ENCODE measurements at regions not wholly inside any gene's neighbourhood (a gene's known extent, or its start where the extent isn't known, plus 50 kb on each side); places are given as distances from the start of the nearest gene placed in this dataset.
A peak's percentile ranks its signal among the peaks of the same experiment; 100 is the strongest.

DNA sequence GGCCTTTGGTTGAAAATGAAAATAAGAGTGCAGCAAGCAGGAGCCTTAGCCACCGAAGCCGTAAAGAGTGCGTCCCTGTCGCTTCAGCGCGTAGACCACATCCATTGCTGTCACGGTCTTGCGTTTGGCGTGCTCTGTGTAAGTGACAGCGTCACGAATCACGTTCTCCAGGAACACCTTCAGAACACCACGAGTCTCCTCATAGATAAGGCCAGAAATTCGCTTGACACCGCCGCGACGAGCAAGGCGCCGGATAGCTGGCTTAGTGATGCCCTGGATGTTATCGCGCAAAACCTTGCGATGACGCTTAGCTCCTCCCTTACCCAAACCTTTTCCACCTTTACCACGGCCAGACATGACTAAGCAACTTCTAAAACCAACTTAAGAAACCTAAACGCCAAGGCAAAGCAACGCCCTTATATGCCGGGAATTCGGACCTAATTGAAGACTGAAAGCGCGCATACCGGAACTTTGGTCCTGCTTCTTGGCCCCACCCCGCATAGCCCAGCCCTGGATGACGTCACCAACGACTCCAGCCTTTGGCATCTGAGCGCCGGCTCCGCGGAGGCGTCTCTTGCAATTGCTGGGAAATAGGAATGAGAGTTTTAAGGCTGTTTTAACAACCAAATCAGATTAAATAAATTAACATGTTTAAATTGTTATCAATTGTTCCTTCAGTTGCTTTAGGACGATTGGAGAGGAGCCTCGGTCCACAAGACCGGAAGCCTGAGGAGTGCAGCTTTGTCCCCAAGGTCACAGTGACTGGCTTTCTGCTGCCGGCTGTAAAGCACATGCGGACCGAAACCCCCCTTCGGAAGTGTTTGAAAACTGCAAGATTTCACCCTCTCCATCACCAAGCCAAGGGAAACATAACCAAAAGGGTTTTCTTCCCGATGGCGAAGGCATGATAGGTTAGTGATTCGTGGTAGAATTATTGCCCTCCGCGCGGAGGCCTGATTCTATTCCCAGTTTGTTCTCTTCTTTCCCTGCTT is 79.6 kb upstream of the BTN3A2 start:
- peak; percentile 92 for DNase-seq (ENCODE audit: low read depth, low spot score)

DNA sequence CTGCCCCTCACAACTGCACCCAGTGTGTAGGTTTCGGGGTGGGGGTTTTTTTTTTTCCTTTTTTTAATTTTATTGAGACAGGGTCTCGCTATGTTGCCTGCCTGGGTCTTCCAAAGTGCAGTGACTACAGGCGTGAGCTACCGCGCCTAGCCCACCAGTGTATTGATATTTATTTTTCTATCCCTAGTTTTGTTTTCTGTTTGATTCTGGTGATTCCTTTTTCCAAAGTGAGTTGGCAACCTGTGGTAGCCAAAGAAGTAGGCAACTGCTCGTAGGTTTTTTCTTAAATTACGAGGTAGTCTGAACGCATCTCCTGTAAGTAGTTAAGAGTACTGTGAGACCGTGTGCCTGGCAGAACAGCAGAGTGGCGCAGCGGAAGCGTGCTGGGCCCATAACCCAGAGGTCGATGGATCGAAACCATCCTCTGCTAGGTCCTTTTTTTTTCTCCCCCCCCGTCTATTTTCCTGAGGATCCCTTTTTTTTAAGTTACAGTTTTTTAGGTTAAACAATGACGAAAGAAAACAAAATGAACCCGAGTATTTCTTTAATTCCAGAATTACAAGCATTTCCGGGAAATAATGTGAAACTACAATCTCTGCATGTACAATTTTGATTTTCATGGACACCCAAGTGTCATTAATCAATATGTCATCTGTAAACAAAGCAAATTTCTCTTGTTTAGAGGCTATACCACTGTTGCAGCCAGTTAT is 78.7 kb upstream of the BTN3A2 start:
- DNase-seq (ENCODE audit: low read depth, low spot score): no peak

DNA sequence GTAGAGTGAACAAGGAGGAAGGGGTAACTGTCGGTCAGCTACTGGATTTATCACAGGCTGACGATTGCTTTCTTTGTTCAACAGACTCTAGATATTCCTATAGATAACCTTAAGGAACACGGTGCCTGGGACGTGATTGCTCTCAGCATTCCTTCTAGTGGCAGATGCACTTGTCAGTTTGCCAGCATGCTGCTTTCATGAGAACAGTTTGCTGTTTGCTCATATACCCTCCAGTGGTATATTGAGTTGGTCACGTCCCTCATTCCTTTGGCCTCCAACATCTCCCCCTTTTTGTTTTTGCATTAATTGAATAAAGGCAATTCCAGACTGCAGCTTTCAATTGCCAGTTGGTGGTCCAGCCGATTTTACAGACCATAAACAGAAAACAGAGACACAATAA is 76.8 kb upstream of the BTN3A2 start:
- DNase-seq (ENCODE audit: low read depth, low spot score): no peak

DNA sequence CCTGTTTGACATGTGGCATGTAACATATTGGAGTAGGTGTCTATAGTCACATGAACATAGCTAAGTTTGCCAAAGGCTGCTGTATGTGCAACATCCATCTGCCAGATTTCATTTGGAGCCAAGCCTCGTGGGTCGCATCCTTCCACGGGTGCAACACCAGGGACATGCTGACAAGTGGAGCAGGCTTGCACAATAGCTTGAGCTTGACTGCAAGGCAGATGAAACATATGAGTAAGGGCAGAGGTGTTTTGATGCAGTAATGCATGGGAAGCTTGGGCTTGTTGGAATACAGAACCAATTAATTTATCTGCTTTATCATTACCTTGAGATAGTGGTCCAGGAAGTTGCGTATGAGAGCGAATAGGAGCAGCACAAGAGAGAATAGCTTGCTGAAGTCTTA is 74.1 kb upstream of the BTN3A2 start:
- DNase-seq (ENCODE audit: low read depth, low spot score): no peak

DNA sequence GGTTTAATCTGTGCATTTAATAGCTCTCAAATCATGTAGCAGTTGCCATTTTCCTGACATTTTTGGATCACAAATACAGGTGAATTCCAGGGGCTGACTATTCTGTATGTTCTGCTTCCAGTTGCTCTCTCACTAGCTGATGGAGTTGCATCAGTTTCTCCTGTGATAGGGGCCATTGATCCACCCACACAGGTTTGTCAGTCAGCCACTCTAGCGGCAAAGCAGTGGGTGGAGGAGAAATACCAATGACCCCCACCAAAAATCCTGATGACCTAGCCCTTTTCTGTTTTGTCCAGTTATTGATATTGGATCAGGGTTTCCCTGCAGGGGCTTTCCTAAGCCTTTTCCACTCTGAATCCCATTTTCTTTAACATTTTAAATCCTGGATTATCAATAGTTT is 72.3 kb upstream of the BTN3A2 start:
- no peak for DNase-seq (ENCODE audit: low read depth, low spot score)

DNA sequence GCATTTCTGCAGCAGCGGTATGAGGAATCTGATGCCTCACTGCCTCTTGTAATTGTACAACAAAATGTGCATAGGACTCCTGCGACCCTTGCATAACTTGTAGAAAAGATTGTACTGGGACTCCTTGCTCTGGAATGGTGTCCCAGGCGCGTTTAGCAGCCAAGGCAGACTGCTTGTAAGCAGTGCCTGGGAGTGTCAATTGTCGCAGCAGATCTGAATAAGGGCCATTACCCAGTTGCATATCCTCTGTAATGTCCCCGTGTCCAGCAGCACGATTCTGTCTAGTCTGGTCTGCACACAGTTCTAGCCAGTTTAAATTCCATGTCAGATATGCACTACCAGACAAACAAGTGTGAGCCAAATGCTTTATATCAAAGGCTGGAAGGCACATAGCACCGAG is 70.7 kb upstream of the BTN3A2 start:
- DNase-seq (ENCODE audit: low read depth, low spot score): no peak

DNA sequence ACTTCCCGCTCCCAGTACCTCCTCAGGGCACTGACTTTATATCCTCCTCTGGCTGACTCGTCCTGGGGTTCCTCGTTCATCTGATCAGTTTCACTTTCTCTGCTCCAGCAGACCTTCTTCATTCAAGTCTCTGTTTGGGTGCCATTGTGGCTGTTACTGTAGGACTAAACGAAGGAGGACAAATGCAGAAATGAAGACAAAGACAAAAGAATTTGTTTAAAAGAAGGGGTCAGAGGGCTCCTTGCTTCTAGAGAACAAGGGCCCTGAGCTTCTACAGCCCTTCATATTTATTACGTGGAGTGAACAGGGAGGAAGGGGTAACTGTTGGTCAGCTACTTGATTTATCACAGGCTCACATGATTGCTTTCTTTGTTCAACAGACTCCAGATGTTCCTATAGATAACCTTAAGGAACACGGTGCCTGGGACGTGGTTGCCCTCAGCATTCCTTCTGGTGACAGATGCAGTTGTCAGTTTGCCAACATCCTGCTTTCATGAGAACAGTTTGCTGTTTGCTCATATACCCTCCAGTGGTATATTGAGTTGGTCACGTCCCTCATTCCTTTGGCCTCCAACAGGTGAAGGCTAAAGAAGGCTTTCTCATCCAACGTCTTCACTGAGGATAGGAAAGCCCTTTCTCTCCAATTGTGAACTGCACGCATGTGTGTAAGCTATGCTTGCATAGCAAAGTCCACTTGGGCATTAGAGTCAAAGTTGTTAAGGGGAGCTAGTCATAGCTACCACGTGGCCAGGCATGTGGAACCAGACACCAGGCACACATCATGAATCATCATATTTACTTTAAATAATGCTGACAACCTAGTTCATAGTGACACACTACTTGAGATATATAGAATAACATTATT is 69.1 kb upstream of the BTN3A2 start:
- DNase-seq (ENCODE audit: low read depth, low spot score): no peak

DNA sequence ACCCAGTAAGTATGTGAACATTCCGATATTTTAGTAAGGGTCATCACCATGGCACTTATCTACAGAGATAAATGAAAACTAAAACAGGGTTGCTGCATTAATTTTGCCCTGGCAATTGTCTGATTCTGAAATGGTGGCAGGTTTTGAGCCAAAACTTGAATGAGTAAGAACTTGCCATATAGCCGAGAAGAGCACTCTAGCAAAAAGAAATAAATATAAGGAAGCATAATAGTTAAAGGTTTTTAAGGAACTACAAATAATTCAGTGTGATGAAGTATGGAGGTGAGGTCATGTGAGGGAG is 68.5 kb upstream of the BTN3A2 start:
- DNase-seq (ENCODE audit: low read depth, low spot score): no peak

DNA sequence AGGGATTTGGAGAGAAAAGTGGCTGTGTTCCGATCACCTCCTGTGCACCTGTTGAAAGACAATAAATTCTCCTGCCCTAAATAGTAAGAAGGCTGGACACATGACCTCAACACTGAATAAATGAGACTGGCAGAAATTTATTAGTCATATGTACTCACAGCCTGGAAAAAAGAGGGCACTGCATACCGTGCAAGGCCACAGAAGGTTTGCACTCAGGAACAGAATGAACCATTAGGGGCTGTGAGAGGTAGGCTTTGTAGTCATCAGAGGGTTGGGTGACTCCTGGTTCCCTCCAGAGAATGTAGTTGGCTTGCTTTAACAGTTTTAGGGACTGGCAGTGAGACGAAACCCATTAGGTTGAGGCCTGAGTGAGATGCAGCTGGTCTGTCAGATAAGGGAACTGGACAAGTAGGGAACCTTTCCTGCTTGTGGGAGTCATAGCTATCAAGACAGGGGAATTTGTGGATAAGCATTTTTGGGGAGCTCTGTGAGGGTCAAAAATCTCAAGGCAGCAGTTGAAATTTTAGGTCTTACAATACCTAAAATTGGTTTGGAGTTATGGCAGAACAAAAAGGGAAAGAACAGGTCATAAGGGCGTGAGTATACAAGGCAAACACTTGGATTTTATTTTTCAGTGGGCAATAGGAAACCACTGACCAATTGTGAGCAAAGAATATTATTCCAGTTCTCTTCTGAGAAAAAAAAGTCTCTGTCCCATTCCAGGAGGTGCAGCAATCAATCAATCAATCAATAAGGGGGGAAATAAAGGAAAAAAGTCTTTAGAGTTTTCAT is 67.9 kb upstream of the BTN3A2 start:
- DNase-seq (ENCODE audit: low read depth, low spot score): no peak

DNA sequence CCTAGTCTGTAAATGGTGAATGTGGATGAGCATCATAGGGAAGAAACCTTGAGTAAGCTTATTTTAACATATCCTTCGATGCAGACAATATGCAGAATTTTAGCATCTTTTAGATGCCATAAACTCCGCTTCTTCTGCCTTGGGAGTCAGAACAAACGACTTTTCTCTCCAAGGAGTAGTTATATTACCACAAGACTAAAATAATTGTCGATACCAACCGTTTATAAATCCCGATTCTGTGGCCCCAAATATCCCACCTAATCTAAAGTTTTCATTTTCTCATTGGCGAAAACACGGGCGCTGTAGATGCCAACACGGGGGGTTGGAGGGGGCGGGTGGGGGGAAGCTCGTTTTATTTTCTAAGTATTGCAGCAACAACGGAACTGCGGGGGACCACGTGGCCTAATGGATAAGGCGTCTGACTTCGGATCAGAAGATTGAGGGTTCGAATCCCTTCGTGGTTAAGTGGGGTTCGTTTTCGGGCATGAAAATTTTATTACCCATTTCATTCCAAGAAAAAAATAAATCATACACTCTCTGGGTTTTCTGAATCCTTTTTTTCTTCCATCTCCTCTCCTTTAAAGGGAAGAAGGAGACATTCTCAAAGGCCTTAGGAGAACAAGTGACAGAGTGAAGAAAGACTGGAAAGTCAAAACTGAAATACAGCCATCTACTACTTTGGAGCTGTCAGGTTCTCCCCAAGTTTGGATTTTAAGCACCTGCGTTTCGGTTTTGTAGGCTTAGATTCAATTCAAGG is 65.5 kb upstream of the BTN3A2 start:
- DNase-seq (ENCODE audit: low read depth, low spot score): no peak

DNA sequence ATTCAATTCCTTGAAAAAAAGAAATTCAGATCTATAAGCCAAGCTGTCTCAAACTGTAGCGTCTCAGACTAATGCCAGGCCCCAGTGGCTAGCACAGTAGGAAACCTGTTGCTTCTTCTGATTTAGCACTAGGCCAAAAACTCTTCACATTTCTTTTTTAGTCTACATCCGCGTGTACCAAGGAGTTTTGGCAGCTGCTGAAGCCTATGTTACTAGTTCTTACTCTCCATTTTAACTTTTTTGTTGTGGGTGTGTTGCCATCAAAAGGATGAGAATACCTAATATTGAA is 65.0 kb upstream of the BTN3A2 start:
- DNase-seq (ENCODE audit: low read depth, low spot score): no peak

DNA sequence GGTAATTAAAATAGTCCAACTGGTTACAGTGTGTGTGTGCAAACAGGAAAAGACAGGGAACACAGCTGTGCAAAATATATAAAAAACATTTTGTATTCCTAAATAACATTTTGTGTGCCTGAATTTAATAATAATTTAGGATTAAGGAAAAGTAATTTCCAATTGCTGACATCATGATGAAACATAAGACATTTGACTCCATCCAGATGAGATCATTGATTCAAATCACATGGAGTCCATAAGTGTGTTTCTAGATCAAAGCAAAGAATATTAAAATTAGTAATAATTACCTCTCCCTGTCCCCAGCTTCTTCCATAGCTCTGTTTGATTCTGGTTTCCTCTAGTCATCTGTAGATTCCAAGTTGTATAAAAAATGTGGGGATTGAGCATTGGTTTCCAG is 64.6 kb upstream of the BTN3A2 start:
- no peak for DNase-seq (ENCODE audit: low read depth, low spot score)

DNA sequence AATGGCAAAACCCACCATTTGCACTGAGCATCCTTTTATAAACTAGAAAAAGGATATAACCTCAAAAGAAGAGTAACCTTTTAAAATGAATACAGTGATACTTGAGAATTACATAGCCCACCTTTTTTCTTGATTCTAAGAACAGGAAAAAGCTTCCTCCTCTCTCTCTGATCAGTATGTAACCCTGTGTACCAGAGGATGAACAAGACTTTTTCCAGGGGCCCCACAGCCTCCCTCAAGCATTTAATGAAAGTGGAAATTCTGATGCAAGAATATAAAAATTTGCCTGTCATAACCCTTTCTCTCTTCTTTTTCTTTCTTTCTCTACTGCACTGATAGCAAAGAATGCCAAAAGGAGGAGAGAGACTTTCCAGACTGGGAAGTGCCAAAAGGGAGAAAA is 64.2 kb upstream of the BTN3A2 start:
- no peak for DNase-seq (ENCODE audit: low read depth, low spot score)

DNA sequence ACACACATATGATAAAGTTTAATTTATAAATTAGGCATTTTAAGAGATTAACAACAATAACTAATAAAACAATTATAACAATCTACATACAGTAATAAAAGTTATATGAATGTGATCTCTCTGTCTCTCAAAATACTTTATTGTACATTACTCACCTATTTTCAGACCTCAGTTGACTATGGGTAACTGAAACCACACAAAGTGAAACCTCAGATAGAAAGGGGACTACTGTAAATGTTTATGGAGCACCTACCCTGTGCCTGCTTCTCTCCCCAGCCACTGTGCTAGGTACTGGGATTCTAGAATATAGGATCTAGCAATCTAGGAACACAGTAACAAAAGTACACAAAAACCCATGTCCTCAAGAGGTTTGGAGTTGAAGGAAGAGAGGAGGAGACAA is 63.4 kb upstream of the BTN3A2 start:
- no peak for DNase-seq (ENCODE audit: low read depth, low spot score)

DNA sequence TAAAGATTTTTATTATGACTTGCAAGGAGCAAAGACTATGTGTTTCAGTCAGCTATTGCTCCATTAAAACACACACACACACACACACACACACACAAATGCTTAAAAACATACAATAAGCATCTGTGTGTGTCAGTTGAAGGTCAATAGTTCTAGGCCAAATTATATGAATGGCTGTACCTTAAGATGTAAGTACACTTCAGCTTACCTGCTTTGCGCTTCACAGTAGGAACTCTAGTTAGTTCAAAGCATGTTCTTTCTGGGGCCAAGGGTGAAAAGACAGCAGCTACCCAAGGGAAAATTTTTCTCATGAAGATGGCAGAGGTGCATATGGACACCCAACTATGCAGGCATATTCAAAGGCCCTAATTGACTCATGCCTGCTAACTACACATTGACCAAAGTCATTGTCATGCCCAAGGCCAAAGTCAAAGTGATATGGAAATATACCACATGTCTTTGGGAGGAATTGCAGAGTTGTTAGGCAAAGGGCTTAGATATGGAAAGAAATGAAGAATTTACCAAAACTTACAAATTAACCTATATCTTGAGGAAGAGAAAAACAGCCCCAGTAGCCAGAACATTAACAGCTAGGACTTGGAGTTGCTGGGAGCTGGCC is 61.9 kb upstream of the BTN3A2 start:
- DNase-seq (ENCODE audit: low read depth, low spot score): no peak

DNA sequence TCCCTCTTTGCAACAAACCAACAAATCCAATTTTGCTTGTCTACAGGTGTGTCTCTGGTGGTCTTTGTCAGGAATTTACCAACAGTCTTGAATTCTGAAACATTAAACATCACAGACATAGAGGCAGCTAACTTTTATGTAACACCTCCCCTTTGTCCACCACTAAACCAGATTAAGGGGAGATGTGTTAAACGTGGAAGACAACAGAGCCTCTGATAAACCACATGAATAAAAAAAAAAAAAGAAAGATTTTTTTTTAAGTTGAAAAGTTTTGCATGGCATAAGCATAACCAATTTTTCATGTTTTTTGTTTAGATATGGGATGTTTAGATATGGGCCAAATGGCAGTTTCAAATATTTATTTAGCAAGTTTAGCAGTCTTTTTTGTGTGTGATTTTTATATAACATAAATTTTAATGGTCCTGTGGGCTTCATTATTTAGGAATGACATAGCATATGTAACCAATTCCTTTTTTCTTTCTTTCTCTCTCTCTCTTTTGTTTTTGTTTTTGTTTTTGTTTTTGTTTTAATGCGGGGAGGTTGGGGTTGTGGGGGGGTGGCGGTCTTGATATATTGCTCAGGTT is 60.7 kb upstream of the BTN3A2 start:
- DNase-seq (ENCODE audit: low read depth, low spot score): no peak

DNA sequence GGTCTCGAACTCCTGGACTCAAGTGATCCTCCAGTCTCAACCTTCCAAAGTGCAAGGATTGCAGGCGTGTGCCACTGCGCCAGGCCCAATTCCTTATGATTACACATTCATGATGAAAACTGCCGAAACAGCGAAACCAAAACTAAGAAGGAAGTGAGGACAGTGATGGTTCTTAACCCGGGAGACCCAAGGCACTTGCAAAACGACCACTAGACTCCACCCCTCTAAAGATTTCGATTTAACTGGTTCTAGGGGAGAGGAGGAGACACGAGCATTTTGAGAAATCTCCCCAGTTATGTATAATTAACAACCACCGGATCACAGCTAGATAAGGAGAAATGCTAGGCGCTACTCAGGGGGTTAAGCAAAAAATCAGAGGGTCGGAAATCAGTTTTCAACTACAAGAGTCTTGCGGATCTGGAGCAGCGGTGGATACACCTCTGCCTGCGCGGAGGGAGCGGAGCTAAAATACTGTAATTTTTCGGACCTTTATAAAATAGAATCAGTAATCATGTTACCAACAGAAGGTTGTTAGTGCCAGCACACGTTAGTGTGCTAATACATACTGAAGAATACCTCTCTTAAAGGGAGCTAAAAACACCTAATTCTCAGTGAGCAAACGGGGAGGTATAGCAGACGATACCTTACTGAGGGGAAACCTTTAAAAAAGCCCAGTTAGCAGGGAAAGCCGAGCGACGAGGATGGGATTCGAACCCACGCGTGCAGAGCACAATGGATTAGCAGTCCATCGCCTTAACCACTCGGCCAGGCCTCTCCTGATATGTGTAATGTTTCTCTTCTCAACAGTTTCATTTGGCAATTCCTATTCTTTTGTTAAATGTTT is 60.0 kb upstream of the BTN3A2 start:
- DNase-seq (ENCODE audit: low read depth, low spot score): peak; percentile 62

DNA sequence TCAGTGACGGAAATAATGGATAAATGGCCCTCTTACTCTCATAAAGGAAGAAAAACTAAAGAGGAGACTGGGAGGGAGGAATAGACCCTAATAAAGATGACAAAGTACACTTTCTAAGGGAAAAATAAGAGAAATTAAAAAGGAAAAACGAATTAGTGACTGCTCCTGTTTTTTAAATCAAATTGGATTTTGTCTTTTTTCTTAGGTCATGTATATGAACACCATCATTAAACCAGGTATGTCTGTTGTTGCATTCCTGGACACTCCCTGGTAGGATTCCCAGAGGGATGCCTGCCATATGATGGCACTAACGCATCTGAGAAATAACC is 59.4 kb upstream of the BTN3A2 start:
- no peak for DNase-seq (ENCODE audit: low read depth, low spot score)

DNA sequence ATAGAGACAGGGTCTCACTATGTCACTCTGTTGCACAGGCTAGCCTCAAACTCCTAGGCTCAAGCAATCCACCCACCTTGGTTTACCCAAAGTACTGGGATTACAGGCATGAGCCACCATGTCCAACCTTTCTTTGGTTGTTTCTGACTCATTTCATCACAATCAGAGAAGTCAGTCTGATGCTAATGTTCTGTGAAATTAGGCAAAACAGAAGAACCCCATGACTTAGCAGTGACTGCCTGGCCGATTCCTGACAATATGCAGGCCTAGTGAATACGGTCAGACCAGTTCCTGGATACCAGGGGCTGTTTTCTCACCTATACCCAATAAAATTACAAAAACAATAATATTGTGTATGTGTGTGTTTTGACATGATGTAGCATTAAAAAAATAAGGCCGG is 58.8 kb upstream of the BTN3A2 start:
- no peak for DNase-seq (ENCODE audit: low read depth, low spot score)

Measured in brain pericyte (primary cell).